WERI-Rb-1 (cell line): ENCODE measurements at regions not wholly inside any gene's neighbourhood (a gene's known extent, or its start where the extent isn't known, plus 50 kb on each side); places are given as distances from the start of the nearest gene placed in this dataset.

ENCODE experiments used
- DNase-seq: peaks from one replicate; pipeline ENCODE4 v3.0.0-alpha.2; 2020
- H3K27ac ChIP-seq: fragments of 250-450 bp; sonication (Bioruptor Pico); 2 replicates; pipeline ENCODE4 v1.5.1; 2020; ENCODE audit warnings: mild to moderate bottlenecking, moderate library complexity
- H3K27me3 ChIP-seq: fragments of 250-450 bp; sonication (Bioruptor Pico); 2 replicates; pipeline ENCODE4 v1.5.1; 2021; ENCODE audit warnings: mild to moderate bottlenecking, low read depth, moderate library complexity; ENCODE audit not compliant: insufficient read depth, severe bottlenecking
- H3K36me3 ChIP-seq: fragments of 250-450 bp; sonication (Bioruptor Pico); 2 replicates; pipeline ENCODE4 v1.5.1; 2020; ENCODE audit warnings: mild to moderate bottlenecking, moderate library complexity
- H3K4me3 ChIP-seq: 2 replicates; pipeline ENCODE4 v1.5.1; 2011; ENCODE audit warnings: low read depth, mild to moderate bottlenecking, control low read depth, low read length
- H3K9me3 ChIP-seq: fragments of 250-450 bp; sonication (Bioruptor Pico); 2 replicates; pipeline ENCODE4 v1.5.1; 2021; ENCODE audit warnings: mild to moderate bottlenecking, moderate library complexity; ENCODE audit not compliant: severe bottlenecking
- CTCF ChIP-seq: IDR thresholded peaks from 2 replicates; pipeline ENCODE4 v1.5.1; 2011; ENCODE audit warnings: low read depth, mild to moderate bottlenecking, control low read depth, inconsistent platforms, low read length

DNA sequence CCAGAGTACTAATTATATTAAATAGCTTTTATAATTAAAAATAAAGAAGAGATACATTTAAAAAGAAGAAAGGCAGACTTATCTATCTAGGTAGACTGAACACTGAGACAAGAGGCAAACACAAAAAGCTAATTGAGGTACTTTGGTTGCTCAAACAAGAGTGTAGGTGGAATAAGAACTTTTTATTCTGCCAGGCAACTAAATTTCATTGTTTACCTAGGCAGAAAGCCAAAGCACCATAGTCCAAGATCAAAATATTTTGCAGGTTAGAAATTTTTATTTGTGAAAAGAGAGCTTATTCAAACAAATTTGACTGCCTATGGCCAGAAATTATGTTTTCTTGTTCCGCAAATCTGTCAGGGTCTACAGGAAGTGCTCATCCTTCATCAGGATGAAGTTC lies 499.6 kb upstream of the GBE1 start:
- H3K27ac ChIP-seq: no peak overlapping the region

GRCh38 chr3:82259994-82260393 lies 498.5 kb upstream of the GBE1 start:
- Histone ChIP-seq H3K9me3 (no peaks in the 10 kb centered on the region), H3K27me3 (no peaks in the 10 kb centered on the region), H3K36me3 (no peaks in the 10 kb centered on the region), H3K4me3 (no peak overlapping the region), H3K27ac (no peak overlapping the region)
- no peak for TF ChIP-seq CTCF
- no peak for DNase-seq

More for the DNA sequence above, 499.6 kb upstream of the GBE1 start:
- DNase-seq: no peak
- no peak for TF ChIP-seq CTCF
- H3K9me3 ChIP-seq: no peaks in the 10 kb centered on the region
- H3K27me3 ChIP-seq: no peaks in the 10 kb centered on the region
- no peaks in the 10 kb centered on the region for H3K36me3 ChIP-seq
- H3K4me3 ChIP-seq: no peak overlapping the region

DNA sequence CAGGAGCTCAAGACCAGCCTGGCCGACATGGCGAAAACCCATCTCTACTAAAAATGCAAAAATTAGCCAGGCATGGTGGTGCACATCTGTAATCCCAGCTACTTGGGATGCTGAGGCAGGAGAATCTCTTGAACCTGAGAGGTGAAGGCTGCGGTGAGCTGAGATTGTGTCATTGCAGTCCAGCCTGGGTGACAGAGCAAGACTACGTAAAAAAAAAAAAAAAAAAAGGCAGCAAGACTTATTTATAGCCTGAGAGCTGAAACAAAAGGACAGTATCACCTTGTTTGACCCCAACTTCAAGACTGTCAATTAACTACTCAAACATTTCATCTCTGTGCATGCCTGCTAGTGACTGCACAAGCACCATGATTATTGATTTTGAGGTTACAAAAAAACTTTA lies 478.9 kb upstream of the GBE1 start:
- no peak for TF ChIP-seq CTCF
- no peaks in the 10 kb centered on the region for H3K9me3 ChIP-seq
- no peaks in the 10 kb centered on the region for H3K27me3 ChIP-seq
- no peaks in the 10 kb centered on the region for H3K36me3 ChIP-seq
- H3K27ac ChIP-seq: no peak overlapping the region
- H3K4me3 ChIP-seq: no peak overlapping the region
- no peak for DNase-seq

GRCh38 chr3:82236257-82236656 lies 474.8 kb upstream of the GBE1 start:
- H3K4me3 ChIP-seq: no peak overlapping the region
- H3K36me3 ChIP-seq: no peaks in the 10 kb centered on the region
- no peak for DNase-seq
- no peaks in the 10 kb centered on the region for H3K27me3 ChIP-seq
- no peak for TF ChIP-seq CTCF
- H3K9me3 ChIP-seq: no peaks in the 10 kb centered on the region
- H3K27ac ChIP-seq: no peak overlapping the region

DNA sequence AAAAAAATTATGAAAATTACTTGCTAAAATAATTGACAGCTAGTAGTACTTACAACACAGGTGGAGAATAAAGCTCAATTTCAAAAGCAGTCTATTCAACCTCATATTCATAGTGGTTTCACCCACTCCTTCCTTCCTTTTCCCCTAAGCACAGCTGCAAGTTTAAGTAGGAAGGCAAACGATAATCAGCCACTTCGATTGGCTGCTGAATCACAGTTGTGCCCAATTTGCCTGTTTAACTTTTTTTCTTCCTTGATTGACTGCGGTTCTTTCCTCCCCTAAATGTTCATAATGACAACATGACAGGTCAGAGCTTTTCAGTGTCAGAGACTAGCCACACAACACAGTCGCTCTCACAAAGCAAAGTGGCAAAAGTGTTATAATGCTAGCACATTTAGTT lies 468.0 kb upstream of the GBE1 start:
- Histone ChIP-seq H3K4me3 (no peak overlapping the region), H3K27me3 (no peaks in the 10 kb centered on the region), H3K36me3 (no peaks in the 10 kb centered on the region), H3K9me3 (no peaks in the 10 kb centered on the region), H3K27ac (no peak overlapping the region)
- TF ChIP-seq CTCF: no peak
- DNase-seq: no peak

GRCh38 chr3:82224661-82225060 lies 463.2 kb upstream of the GBE1 start:
- Histone ChIP-seq H3K27ac (peak overlapping the region; percentile 31; the same call in 1 of the 2 replicates), H3K27me3 (no peaks in the 10 kb centered on the region), H3K36me3 (no peaks in the 10 kb centered on the region), H3K9me3 (no peaks in the 10 kb centered on the region), H3K4me3 (no peak overlapping the region)
- TF ChIP-seq CTCF: no peak
- DNase-seq: peak; percentile 73
